Gastroesophageal sphincter (tissue), 3 donors: ENCODE measurements at regions not wholly inside any gene's neighbourhood (a gene's known extent, or its start where the extent isn't known, plus 50 kb on each side); places are given as distances from the start of the nearest gene placed in this dataset.

Experiments
- CTCF ChIP-seq, 4 experiments: fragments of 200-600 bp in 2 of 4; fragments of 450-650 bp in 2 of 4; sonication (generic) in 1 of 4; IDR thresholded peaks; one replicate each; pipeline ENCODE4 v1.5.1; 2017 to 2019; ENCODE audit warnings: antibody characterized with exemption in 4 of 4, mild to moderate bottlenecking in 2 of 4, moderate library complexity in 2 of 4
- POLR2A ChIP-seq, 2 donors: fragments of 450-650 bp; IDR thresholded peaks; one replicate each; pipeline ENCODE4 v1.6.1; 2017; ENCODE audit warnings: antibody characterized with exemption in 2 of 2, mild to moderate bottlenecking in 2 of 2, moderate library complexity in 1 of 2

GRCh38 chr5:30103052-30103451 is 1090.4 kb upstream of the CDH6 start:
- TF ChIP-seq POLR2A (IDR thresholded peaks at IDR 0.05) (no peak), CTCF (IDR thresholded peaks at IDR 0.05) (no peak)
